ENCODE measurements at regions not wholly inside any gene's neighbourhood (a gene's known extent, or its start where the extent isn't known, plus 50 kb on each side); places are given as distances from the start of the nearest gene placed in this dataset.
"Not testable (repeated sequence)": the region's sequence is repeated elsewhere in the genome, so short reads cannot be mapped to it uniquely, and the experiment has no call there.

DNA sequence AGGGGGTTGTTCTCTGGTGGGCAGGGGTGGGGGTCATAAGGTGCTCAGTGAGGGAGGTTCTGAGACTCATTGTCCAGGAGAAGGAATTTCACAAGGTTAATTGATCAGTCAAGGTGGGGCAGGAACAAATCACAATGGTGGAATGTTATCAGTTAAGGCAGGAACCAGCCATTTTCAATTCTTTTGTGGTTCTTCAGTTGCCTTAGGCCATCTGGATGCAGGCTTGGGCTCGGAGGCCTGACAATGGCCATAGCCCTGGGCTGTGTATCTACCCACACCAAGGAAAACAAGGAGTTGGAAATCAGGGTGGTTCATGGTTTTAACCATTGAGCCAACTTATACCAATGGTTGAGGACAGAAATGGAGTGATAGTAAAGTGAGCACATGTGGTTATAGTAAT is 1221.8 kb downstream of the TYW1 start:
- DNase-seq (ENCODE audit: low read depth) = no peak
- TF ChIP-seq, protein P1, sequence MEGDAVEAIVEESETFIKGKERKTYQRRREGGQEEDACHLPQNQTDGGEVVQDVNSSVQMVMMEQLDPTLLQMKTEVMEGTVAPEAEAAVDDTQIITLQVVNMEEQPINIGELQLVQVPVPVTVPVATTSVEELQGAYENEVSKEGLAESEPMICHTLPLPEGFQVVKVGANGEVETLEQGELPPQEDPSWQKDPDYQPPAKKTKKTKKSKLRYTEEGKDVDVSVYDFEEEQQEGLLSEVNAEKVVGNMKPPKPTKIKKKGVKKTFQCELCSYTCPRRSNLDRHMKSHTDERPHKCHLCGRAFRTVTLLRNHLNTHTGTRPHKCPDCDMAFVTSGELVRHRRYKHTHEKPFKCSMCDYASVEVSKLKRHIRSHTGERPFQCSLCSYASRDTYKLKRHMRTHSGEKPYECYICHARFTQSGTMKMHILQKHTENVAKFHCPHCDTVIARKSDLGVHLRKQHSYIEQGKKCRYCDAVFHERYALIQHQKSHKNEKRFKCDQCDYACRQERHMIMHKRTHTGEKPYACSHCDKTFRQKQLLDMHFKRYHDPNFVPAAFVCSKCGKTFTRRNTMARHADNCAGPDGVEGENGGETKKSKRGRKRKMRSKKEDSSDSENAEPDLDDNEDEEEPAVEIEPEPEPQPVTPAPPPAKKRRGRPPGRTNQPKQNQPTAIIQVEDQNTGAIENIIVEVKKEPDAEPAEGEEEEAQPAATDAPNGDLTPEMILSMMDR (IDR thresholded peaks at IDR 0.05; ENCODE audit: low read length, missing control alignments) = no peak
- H3K4me3 ChIP-seq (replicated peaks; ENCODE audit: low read depth, low read length) = no peak overlapping the region

- no peak overlapping the region for H3K4me3 ChIP-seq (replicated peaks; ENCODE audit: low read depth, low read length)
- DNase-seq (ENCODE audit: low read depth) = no peak
- TF ChIP-seq, protein P1 (IDR thresholded peaks at IDR 0.05; ENCODE audit: low read length, missing control alignments) = no peak
Observed at GRCh38 chr7:68222311-68222710, 1225.7 kb downstream of the TYW1 start.

GRCh38 chr7:68224041-68224741 is 1227.6 kb downstream of the TYW1 start:
- TF ChIP-seq, protein P1 (IDR thresholded peaks at IDR 0.05; ENCODE audit: low read length, missing control alignments) = no peak
- no peak overlapping the region for H3K4me3 ChIP-seq (replicated peaks; ENCODE audit: low read depth, low read length)
- DNase-seq (ENCODE audit: low read depth) = no peak

DNA sequence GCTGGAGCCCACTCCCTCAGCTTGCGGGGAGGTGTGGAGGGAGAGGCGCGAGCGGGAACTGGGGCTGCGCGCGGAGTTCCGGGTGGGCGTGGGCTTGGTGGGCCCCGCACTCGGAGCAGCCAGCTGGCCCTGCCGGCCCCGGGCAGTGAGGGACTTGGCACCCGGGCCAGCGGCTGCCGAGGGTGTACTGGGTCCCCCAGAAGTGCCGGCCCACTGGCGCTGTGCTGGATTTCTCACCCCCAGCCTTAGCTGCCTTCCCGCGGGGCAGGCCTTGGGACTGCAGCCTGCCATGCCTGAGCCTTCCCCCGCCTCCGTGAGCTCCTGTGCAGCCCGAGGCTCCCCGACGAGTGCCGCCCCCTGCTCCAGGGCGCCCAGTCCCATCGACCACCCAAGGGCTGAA is 1234.4 kb downstream of the TYW1 start:
- DNase-seq (ENCODE audit: low read depth) = not testable (repeated sequence)

GRCh38 chr7:68235937-68236336 is 1239.3 kb downstream of the TYW1 start:
- no peak for DNase-seq (ENCODE audit: low read depth)
- no peak overlapping the region for H3K4me3 ChIP-seq (replicated peaks; ENCODE audit: low read depth, low read length)

More for the DNA sequence above, 1234.4 kb downstream of the TYW1 start:
- H3K4me3 ChIP-seq (replicated peaks; ENCODE audit: low read depth, low read length) = not testable (repeated sequence)

DNA sequence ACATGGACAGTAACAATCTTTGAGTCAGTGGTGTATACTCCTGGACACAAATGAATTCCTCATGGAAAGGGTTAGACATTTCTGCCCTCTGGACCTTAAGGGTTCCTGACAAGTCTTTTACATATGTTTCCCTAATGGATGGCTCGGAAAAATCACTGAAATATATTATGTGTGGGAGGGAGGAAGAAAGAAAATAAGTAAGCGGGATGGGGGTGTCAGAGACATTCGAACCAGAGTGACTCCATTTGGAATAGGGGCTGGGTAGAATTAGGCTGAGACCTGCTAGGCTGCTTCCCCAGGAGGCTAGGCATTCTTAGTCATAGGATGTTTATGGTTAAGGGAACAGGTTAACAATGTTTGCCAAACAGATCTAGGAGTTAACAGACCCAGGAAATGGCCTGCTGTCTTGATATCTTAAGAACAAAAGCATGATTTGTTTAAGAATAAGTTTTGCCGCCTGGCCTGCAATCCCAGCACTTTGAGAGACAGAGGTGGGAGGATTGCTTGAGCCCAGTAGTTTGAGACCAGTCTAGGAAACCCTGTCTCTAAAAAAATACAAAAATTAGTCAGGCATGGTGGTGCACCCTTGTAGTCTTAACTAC is 1241.7 kb downstream of the TYW1 start:
- no peak for DNase-seq (ENCODE audit: low read depth)

More at GRCh38 chr7:68235937-68236336, 1239.3 kb downstream of the TYW1 start:
- TF ChIP-seq, protein P1 (IDR thresholded peaks at IDR 0.05; ENCODE audit: low read length, missing control alignments) = no peak

DNA sequence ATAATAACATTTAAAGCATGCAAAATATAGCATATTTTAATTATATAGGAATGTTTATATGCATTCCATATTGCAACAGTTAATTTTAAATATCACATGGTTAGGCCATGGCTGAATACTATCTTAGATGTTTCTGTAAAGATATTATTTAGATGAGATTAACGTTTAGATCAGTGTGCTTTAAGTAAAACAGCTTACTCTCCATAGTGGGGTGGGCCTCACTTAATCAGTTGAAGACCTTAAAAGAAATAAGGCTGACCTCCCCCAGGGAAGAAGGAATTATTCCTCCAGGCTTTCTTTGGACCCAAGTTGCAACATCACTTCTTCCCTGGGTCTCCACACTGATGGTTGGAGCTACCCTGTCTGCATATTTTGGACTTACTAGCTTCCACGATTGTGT is 1246.5 kb downstream of the TYW1 start:
- TF ChIP-seq, protein P1 (IDR thresholded peaks at IDR 0.05; ENCODE audit: low read length, missing control alignments) = no peak
- DNase-seq (ENCODE audit: low read depth) = no peak
- H3K4me3 ChIP-seq (replicated peaks; ENCODE audit: low read depth, low read length) = no peak overlapping the region

More for the DNA sequence above, 1241.7 kb downstream of the TYW1 start:
- no peak overlapping the region for H3K4me3 ChIP-seq (replicated peaks; ENCODE audit: low read depth, low read length)
- TF ChIP-seq, protein P1 (IDR thresholded peaks at IDR 0.05; ENCODE audit: low read length, missing control alignments) = no peak
